ENCODE measurements at regions not wholly inside any gene's neighbourhood (a gene's known extent, or its start where the extent isn't known, plus 50 kb on each side); places are given as distances from the start of the nearest gene placed in this dataset.

DNA sequence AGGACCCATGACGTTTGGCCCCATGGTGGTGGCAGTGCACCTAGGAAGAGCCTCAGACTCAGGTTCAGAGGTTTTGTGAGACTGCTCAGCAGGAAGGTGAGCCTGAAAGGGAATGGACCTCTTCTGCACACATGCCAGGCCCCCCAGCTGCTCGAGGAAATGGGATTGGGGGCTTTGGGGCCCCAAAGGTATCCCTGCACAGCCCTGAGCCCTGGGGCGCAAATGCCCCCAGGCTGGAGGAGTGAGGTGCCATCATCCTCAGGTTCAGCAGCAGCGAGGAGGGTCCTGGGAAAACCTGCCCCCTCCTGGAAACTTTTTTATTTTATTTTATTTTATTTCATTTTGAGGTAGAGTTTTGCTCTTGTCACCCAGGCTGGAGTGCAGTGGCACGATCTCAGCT, 171.8 kb upstream of the MVB12B start:
- peak; percentile 6 for DNase-seq

DNA sequence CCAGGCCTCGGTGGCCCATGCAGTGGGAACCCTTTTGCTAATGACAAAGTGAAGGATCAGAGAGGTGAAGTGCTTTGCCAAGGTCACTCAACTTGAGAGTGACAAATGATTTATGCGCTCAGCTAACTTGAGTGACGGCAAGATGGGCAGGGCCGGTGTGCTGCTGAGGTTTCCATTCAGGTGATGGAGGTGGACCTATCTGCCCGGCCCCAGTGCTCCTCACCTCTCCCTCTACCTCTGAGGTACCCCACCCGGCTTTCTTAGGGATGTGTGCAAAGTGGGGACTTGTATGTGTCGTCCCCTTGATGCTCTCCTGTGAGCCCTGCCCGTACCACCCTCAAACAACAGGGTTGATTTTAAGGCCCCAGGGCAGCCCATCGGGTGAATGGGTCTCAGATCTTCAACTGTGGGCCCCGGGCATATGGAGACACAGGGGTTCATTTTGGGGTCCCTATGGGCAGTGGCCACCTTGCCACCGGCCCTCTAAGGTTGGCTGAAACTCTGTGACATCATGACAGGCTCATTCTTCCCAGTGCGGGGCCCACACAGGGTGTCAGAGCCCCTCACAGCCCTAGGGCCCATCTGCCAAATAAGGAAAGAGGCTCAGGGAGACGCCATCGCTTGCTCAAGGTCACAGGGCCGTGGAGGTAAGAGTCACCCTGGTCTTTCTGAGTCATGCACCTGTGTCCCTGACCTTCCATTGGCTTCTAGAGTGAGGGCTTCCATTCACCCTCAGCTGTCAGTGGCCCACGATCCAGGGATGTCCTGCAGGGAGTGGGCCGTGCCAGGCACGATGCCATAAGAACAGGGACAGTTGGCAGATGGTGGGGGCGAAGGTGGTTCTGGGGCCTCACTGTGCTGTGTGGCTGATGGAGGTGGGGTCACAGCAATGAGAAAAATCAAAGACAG, 170.6 kb upstream of the MVB12B start:
- peak; percentile 16 for DNase-seq

DNA sequence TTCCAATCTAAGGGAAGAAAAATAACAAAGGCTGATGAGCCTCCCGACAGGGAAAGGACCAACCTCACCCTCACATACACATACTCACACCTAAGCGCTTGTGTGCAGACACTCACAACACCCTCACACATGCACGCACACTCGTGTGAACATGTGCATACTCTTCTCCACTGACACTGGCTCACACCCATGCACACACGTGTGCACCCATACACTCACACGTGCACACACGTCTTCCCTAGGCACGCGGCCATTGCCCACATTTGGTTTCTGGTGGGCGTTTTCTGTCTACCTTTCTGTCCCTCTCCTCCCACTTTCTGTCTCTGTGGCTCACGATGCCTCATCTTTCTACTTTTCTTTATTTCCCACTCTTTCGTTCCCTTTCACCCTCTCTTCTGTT, 169.7 kb upstream of the MVB12B start:
- DNase-seq = peak; percentile 6

DNA sequence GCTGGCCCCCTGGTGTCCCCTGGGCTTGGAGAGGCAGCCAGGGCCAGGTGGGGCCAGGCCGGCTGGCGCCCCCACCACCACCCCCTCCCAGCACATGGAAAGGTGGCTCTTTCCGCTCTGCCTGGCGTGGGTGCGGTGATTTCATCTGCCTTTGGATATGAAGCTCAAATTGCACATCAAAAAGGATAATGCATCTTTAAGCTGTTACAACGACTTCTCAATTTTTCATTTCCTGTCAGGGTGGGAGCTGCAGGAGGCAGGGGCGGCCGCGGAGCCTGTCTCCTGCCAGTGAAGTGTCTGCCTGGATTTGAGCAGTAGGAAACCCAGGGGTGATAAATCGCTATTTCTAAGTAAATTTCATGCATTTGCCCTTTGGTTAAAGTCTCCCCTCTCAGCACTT, 169.2 kb upstream of the MVB12B start:
- no peak for DNase-seq

DNA sequence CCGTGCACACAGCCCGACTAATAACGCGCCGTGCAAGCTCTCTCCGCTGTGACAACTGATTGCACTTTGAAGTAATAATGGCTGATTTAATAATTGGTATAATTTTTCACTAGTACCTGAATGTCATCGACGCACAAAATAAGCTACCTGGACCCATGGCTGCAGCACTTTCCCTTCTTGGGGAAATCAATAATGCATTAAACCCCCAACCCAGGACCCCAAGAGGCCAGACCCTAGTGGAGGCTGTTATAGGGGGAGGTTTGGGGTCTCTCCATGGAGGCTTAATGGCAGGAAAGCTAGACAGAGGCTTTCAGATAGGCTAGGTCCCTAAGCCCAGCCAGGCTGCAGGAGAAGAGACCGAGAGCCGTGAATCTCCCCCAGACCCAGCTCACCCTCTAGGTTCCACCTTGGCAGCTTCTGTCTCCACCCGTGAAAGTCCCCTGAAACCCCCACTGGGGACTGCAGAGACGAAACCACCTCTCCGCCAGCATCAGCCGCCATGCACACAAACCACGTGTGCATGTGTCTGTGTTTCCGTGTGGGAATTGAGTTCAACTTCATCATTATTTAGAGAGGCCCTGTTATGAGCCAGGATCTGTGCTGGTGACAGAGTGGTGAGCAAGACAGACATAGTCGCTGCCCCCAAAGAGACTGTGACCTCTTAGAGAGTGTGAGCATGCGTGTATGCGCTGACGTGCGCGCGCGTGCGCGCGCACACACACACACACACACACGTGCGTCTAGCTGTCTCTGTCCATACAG, 168.6 kb upstream of the MVB12B start:
- DNase-seq = peak; percentile 9

DNA sequence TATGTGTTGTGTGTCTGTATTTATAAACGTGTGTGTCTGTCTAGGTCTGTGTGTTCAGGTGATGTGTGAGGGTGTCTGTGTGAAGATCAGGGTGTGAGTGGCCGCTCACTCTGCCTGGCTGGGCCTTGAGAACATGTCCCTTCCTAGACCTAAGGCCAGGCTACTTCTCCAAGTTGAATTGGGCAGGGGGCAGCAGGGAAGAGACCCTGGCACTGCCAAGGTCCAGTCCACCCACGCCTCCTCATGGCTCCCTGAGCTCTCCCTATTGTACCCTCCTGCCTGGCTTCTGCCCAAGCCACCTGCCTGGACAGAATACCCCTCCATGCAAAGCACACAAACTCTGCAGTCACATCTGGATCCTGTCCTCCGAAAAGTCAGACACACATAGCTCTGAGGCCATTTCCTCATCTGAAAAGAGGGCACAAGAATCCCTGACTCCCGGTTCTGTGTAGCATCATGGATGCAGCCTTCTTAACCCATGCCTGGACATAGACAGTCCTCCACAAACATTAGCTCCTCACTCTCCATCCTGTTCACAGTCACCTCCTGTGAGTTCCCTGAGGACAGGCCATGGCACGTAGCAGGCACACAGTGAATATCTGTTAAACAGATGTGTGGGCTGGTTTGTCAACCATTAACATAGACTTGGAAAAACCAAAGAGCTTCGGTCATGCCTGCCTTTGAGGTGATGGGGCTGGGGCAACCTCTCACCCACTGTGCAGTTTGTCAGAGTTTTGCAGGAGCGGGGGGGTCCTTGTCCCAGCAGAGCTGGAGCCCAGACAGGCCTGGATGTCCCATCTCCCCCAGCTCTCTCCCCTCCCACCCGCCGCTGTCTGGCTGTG, 167.8 kb upstream of the MVB12B start:
- DNase-seq = peak; percentile 1

DNA sequence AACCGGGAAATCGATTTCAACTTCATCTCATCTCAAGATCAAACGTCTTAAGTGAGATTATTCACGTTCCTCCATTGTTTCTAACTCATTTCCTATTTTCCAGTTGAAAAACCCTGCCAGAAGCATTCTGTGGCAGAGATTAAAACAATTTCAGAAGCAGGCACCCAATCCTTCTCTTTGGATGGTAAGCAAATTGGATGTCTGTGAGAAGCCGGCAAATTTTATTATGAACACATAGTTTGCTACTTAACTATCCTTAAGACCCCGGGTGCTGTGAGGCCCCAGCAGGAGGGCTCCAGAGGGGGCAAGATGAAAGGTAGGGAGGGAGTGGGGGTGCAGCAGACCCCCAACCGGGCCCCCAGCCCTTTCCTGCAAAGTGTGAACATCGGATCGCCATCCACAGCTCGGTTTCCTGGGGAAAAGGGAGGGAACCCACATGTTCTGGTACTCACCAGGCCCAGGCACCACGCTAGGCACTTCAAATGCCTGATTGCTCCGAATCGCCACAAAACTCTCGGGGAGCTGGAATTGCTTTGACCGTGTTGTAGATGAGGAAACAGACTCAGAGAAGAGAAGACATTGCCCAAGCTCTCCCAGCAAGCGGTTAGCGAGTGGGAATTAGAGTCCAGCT, 167.1 kb upstream of the MVB12B start:
- no peak for DNase-seq

DNA sequence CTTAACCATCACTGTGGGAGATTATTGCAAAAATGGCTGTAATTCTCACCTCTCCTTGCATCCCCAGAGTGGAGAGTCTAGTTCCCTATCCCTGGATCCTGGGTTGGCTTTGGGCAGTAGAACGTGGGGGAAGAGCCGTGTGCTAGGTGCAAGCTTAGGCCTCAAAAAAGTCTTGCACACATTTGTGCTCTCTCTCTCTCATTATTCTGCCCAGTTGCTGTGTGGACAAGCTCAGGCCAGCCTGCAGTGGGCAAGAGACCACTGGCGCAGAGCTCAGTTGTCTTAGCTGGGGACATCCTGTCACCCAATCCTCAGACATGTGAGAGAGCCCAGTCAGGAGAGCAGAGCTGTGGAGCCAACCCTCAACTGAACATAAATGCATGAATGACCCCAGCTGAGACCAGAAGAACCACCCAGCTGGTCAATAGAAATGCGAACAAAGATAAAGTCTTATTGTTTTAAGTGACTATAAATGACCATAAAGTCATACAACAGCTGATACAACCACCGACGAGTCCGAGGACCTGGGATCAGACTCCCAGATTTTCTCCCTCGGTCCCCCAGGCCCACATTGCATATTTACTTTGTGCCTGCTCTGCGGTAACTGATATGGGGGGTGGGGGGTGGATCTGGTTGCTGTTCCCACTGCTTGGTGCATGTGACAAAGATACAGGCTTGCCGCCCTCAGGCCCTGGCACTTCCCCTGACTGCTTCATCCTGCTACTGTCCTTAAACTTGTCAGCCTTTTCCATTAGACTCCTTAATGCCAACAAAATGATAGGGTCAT, 166.4 kb upstream of the MVB12B start:
- no peak for DNase-seq

DNA sequence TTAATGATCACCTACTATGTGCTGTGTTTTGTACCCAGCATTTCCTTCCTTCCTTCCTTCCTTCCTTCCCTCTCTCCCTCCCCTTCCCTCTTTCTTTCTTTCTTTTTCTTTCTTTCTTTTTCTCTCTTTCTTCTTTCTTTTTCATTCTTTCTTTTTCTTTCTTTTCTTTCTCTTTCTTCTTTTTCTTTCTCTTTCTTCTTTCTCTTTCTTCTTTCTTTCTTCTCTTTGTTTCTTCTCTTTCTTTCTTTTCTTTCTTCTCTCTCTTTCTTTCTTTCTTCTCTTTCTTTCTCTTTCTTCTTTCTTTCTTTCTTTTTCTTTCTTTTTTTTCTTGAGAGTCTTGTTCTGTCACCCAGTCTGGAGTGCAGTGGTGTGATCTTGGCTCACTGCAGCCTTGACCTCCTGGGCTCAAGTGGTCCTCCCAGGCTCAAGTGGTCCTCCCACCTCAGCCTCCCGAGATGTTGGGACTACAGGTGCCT, 165.7 kb upstream of the MVB12B start:
- DNase-seq = no peak

DNA sequence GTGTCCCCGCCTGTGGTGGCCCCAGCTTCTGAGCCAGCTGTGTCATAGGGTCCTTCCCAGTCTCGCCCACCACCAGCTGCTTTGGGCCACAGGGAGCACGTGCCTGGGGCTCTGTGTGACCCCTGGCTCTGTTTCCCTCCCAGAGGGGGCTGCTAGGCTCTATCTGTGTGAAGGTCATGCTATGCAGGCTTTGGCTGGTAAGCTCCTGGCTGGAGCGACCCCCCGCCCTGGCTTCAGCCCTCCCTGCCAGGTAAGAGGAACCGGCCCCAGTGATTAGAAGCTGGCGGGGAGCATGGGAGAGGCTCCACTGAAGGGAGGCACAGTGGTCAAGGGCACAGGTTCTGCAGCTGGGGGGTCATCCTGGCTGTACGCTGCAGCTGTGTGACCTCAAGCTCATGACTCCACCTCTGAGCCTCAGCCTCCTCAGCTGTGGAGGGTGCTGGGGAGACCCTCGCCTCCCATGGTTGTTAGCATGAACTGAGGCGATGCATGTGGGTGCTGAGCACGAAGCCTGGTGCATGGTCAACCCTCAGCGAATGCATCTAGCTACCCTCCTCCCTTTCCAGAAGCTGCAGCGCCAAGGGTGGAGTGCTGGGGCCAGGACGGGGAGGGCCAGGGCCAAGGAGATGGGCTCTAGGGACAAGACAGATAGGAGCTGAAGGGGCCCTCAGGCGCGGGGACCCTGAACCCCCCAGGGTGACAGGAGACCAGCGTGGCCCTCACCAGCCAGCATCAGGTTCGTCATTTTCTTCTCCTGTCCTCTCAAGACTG, 163.8 kb upstream of the MVB12B start:
- DNase-seq = no peak

DNA sequence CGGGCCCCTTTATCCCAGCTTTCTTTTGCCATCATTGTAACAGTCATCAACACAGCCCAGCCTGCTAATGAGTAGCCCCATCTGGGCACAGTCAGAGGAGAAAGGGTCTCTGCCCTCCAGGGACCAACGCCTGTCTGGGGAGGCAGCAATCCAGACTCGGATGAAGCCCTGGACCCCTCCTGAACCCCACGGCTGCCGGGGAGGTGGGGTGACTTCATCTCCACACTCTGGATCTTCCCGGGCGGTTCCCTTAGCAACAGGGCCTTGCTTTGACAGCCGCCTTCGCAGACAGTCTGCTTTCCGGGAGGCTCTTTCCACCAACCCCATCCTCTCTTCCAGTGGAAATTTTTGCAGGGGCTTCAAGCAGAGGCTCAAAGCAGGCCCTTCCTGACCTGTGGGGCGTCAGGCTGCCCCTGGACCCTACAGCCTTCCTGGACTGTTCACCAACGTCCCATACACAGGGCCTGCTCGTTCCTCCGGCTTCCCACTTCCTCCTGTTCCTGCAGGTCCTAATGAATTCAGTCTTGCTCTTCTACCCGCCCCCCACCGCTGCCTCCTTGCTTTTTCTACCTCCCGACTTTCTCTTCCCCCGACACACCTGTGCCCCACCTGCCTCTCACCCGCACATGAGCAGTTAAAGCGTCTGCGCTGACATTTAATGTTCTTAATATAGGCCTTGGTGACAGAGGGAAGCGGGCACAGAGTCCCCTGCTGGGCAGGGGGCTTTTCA, 161.7 kb upstream of the MVB12B start:
- DNase-seq = no peak

DNA sequence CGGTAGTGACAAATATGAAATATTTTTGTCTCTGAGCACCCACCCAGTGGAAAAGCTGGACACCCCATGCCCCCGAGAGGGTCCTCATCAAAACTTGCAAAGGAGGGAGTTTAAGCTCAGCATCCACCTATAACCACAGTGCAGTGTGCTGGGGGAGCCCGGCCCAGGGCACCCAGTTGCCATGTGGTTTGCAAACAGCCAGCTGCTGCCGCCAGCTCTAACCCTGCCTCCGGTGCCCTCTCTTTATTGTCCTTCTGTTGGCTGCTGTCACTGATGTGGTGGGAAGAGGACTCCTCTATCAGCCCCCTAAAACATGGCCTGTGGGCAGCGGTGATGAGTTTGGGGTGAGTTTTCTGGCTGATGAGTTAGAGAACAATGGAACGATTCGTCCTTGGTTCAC, 160.9 kb upstream of the MVB12B start:
- DNase-seq = no peak

DNA sequence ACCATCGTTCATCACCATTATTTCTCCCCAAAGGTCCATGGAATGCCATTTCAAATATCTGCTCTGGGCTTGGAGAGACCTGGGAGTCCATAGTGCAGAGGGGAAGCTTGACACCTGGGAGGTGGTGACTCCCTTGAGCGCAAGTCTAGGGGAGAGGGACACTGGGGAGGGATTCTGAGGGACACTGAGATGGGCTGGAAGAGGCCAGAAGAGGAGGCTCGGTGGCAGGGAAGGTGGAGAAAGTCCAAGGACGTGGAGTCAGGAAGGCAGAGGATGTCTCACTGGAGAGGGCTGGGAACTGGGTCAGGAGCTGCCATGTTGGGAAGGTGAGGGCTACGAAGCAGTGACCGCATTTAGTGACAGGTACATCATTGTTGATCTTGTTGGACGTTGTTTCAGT, 160.3 kb upstream of the MVB12B start:
- DNase-seq = no peak

DNA sequence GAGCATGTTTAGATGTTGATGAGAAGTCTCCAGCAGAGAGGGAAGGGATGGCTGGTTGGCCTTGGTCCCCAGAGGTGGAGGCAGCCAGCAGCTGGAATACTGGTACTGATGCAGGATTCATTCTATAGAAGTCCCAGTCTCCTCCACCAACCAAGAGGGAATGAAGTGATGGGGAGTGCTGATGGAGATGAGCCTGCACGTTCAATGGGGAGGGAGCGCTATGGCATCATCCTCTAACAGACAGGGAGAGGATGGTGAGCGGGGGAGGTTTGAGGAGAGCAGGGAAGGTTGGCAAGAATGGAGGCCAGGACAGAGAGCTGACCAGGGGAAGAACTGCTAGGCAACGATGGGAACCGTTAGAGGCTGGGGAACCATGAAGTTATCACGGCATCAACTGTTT, 159.8 kb upstream of the MVB12B start:
- DNase-seq = no peak

DNA sequence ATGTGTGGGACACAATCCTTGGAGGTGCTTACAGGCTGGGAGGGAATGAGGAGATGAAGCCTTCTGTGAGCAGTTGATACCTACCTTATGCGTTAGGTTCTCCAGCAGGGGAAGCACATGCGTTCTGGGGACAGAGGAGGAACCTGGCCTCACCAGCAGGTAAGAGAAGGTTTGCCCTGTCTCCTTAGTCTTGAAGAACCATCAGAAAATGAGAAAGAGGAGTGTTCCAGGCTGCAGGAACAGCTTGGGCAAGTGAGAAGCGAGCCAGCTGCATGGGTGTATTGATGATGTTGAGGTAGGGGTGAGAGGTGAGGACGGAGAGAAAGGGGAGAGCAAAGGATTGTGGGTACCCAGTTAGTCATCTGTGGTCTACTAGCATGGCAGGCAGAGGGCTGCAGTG, 156.9 kb upstream of the MVB12B start:
- DNase-seq = no peak

DNA sequence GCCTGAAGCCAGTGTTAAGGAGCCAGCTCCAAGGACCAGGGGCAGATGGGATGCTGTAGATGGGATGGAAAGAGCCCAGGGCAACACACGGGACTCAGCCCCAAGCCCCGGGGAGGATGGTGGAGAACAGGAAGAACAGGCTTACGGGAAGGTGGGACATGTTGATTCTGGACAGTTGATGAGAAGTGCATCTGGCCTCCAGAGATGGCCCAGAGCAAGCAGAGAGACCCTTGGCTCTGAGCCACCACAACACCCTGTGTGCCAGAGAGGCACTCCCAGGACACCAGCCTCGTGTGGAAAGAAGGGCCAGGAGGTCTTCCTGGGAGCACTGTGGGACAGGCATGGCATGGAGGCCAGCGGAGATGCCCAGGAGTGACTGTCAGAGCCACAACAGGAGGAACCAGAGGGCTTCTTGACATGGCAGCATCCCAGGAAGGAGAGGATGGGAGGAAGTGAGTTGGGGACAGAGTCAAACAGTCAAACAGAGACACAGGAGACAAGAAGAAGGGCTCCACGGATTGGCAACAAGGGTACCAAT, 156.3 kb upstream of the MVB12B start:
- no peak for DNase-seq

DNA sequence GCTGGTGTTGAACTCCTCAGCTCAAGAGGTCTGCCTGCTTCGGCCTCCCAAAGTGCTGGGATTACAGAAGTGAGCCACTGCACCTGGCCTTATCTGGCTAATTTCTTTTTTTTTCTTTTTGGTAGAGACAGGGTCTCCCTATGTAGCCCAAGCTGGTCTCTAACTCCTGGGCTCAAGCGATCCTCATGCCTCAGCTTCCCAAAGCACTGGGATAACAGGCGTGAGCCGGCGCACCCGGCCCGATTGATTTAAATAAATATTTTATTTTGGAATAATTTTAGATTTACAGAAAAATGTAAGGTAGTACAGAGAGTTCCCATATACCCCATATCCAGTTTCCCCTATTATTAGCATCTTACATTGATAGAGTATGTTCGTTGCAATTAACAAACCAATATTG, 155.0 kb upstream of the MVB12B start:
- DNase-seq = no peak

DNA sequence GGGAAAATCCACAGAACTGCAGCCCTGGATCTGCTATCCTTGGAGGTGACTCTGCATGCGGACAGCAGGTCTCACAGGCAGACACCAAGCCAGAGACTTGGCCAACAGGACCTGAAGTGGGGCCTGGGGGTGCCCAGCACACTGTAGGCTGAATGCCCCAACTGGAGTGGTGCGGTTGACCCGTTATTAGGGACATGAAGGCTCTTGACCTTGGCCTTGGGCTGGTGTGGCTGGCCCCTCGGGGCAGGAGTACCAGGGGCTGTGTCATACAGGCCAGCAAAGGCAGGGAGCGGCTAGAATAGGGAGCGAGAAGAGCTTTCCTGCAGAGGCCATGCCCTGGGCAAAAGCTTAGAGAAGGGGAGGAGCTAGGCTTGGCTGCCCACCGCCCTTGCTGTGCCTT, 153.2 kb upstream of the MVB12B start:
- DNase-seq = no peak

DNA sequence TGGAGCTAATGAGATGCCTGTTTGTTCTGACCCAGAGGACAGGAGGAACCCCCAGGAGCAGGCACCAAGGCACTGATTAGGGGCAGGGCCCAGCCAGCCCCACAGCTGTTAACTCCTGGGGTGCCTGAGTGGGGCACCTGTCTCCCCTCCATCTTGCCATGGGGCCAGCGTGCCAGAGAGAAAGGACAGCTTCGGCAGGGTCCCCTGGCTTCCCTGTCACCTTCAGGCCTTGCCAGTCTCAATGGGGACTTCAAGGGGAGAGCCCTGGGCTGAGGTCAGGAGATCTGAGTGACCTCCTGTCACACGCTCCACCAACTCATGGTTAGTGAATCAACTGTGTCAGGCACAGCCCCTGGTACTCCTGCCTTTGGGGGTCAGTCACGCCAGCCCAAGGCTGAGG, 152.7 kb upstream of the MVB12B start:
- no peak for DNase-seq

DNA sequence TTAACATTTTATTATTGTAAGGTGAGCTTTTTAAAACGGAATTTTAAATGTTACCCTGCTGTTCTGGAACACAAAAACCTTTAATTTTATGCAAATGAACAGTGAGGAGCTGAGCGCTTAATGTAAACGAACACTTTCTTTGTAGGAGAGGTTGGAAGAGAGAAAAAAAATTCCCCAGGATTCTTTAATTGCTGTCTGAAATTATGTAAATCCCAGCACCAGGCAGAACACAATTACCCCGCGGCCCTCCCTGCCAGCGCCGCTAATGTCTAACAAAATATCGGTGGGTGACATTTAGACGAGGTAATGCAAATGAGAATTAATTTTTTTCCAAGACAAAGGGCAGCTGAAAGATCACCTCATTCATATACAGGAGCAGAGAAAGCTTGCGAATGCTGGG, 143.4 kb upstream of the MVB12B start:
- no peak for DNase-seq
